Right renal pelvis (tissue), 4 donors: ENCODE measurements at regions not wholly inside any gene's neighbourhood (a gene's known extent, or its start where the extent isn't known, plus 50 kb on each side); places are given as distances from the start of the nearest gene placed in this dataset.
"Not testable (repeated sequence)": the region's sequence is repeated elsewhere in the genome, so short reads cannot be mapped to it uniquely, and the experiment has no call there.

Experiments used
- DNase-seq, 4 donors: peaks; one replicate each; pipeline ENCODE4 v3.0.0-alpha.2; 2013; ENCODE audit warnings: low read depth in 4 of 4, low spot score in 3 of 4, missing footprints in 1 of 4

DNA sequence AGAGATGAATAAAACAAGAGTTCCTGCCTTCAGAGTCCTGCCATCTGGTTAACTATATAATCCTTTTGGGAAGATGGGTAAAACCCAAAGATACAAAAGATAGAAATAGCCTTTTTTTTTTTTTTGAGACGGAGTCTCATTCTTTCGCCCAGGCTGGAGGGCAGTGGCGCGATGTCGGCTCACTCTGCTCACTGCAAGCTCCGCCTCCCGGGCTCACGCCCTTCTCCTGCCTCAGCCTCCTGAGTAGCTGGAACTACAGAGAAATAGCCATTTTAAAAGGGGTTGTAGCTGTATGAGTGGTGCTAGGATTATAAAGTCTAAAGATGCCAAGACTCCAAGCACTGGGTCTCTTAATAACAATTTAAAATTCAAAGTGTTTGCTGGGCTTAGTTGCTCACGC lies 97.2 kb downstream of the KDR start:
- no peak for DNase-seq

DNA sequence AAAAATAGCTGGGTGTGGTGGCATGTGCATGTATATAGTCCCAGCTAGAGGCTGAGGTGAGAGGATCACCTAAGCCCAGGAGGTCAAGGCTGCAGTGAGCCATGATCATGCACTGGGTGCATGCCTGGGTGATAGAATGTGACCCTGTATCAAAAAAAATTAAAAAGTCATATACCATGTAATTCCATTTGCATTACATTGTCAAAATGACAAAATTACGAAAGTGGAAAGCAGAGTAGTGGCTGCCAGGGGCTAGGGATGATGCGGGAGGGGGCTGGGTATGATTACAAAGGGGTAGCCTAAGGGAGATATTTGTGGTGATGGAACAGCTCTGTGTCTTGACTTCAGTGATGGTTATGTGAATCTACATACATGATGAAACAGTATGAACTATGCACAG lies 97.8 kb downstream of the KDR start:
- DNase-seq, result no peak

DNA sequence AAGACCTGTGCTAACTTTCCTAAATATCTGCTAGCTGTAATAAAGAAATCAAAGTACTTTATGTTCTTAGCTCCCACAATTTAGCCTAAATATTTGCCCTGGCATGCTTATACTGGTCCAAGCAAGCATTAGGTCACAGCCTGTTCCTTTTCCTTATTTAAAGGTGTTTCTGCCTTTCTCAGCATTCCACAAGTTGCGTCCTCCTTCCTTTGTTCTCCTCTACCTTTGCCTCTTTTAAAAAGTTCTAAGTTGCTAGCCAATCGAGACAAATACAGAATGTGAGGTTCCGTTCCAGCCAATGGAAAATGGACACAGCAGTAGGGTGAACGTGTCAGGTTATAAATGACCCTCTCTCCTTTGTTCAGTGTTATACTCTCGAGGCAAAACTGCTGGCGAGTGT lies 99.9 kb downstream of the KDR start:
- DNase-seq, result not testable (repeated sequence)

DNA sequence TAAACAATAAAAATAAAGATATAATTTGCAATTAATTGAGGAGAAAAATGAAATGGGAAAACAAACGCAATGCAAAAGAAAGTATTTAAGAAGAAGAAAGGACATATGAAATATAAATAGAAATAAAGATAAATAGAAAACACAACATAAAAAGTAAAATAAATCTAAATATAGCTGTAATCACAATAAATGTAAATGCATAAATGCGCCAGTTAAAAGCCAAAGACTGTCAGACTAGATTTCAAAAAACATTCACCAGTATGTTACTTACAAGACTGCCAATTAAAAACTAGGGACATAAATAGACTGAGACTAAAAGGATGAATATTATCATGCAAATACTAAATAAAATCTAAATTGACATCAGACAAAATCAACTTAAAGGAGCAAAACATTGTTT lies 102.4 kb downstream of the KDR start:
- no peak for DNase-seq

DNA sequence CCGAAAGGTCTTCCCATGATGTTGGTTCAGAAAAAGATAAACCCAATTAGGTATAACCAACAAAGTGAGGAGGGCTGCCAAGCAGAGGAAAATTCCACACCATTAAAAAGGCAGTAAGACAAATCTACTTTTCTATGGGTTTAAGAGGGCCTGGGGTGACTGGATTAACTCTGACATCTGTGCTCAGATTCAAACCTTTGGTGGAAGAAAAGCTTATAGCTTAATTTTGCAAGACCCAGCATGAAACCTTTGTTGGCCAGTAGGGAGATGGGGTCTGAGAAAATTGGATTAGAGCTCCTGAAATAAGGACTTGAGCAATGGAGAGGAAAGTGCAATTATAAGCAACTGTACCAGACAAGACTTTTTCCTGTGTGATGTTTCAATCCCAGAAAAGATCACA lies 104.2 kb downstream of the KDR start:
- DNase-seq, result no peak

DNA sequence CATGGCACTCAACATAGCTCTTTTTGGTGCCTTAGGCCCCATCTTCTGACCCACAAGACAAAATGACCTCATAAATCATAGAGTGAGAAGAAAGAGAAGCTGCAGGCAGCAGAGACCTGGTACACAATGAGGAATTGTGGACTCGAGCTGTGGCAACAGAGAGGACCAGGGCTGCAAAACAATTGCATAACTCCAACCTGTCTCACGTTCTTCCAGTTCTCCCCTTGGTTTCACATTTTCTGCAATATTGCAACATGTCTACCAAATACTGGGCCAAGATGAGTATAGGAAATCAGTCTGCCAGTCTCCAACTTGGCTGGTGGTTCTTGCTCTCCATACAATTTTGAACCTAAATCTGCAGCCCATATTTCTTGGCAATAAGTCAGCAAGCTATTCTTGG lies 105.3 kb downstream of the KDR start:
- no peak for DNase-seq

DNA sequence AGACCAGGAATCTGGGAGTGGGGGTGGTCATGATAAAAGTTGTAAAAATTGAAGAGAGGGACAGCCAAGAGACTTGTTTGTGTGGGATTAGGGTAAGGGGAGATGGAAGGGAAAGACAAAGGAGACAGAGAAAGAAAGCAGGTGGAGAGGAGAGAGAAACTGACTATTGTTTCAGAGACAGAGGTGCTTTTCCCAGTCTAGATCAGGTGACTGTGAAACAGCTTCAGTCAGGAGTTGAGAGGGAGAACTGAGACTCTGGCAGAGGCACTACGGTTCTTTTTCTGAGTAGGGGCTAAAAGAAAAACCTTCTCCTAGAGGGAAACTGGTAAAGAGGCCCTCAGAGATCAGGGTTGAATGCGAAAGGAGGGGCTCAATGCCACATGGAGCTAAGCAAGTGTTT lies 106.4 kb downstream of the KDR start:
- no peak for DNase-seq

DNA sequence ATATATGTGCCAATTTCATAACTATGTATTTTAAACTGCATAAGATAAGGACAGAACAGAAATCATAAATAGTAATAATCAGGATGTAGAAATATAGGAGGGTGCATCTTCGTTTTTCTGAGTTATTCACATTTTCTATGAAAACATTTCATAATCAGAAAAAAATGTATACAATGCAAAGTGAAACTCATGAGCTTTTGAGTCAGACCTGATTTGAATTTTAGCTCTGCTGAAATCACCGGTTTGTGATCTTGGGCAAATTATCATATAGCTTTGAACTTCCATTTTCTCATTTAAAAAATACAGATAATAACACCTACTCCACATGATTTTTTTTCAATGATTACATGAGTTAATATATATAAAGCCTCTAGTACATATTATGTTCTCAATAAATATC lies 106.9 kb downstream of the KDR start:
- DNase-seq, result no peak

DNA sequence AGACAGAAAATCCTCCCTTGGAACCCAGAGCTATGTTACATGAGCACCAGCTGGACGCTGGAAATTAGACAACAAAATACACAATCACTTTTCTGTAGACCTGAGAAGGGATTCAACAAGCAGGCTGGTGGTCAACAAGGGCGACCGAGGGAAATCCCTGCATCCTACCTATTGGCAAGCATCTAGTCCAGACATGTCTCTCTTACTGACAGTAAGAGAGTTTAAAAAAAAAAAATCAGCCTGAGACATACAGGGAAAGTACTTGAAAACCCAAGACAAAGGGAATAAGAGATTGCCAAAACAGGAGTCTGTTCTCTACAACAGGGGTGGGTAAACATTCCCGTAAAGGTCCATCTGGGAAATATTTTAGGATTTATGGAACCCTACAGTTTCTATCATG lies 108.0 kb downstream of the KDR start:
- DNase-seq, result no peak

DNA sequence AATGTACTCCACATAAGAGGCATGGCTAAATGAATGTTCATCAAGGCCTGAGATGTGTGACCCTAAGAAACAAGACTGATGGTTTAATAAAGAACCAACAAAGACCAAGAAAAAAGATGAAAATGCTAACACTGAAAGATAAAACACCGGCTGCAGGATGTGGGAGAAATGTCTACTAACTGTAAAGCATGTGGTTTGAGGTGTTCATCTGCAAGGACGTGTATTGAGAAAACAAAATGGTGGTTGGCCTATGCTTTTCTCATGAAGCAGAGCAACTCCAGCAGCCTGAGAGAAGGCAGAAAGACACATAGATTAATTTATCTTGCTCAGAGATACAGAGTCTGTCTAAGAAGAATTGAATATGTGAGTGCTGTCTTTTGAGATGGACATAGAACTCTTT lies 109.3 kb downstream of the KDR start:
- no peak for DNase-seq

DNA sequence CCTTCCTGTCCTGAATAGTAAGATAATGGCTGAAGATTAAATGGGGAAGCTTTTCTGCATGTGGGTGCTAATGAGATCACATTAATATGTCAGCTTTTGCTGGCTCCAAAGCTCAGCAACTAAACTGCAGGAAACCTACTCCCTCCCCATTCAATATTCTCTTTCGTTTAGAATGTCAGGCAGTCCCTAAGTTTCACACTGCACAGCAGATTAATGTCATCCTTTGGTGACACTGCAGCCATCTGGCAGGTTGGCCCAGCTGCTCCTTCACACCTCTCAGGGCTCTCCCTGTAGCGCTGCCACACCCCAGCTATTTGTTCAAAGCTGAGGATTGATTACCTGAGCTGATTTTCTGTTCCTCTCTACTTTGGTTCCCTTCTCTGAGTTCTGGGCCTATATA lies 110.5 kb downstream of the KDR start:
- DNase-seq, result no peak

DNA sequence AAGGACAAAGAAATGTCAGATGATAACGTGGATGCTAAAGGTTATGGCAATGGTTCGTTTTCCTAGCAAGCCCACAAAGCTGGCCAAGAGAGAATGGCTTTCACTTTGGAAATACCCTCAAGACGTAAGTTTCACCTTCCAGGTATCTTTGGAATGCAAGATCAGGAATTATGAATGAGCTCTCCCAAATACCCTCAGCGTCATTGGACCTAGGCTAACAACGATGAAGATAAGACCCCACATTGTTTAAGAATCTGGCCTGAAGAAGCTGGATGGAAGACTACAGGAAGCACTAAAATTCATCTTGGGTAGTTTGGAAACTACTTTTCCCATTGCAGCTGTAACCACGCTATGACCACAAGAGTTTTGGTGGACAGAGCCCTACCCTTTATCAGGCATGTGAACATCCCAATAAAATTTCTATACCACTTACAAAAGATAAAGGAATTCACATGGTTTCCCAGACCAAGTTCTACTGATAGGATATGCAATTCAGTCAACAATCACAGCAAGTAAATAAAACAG lies 111.9 kb downstream of the KDR start:
- DNase-seq, result no peak

DNA sequence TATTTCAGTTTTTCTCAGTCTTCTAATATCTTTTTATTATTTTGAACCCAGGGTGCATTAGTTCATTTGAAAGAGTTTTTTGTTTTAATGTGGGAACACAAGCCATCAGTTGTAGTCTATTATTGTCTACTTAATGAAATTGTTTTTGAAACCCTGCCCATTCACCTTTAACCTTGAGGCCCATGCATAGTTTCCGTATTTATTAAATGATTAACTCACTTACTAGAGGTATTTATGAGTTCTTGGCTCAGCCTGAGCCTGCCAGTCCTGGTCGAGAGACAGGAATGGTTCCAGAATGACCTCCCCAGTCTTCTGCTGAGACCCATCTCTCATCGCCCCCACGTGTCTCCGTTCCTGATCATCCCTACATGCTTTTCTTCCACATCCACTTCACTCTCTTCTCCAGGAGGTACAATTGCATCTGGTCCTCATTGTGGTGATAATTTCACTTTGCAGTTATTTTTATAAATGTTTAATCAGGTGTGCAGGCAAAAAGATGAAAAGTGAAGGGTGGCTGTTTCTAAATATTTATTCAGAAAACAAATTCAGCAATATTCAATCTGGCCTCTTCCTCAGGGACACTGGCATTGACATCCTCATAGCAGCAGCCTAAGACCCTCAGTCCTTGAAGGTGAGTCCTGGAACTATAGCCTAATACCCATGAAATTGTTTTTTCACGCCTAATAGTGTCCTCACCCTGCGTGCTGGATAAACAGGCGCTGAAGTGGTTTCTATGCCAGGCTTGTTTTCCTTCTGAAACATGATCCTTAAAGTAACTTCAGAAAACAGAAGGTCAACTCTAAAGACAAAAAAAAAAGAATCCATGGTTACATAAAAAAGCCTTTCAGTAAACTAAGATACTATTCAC lies 112.8 kb downstream of the KDR start:
- no peak for DNase-seq

DNA sequence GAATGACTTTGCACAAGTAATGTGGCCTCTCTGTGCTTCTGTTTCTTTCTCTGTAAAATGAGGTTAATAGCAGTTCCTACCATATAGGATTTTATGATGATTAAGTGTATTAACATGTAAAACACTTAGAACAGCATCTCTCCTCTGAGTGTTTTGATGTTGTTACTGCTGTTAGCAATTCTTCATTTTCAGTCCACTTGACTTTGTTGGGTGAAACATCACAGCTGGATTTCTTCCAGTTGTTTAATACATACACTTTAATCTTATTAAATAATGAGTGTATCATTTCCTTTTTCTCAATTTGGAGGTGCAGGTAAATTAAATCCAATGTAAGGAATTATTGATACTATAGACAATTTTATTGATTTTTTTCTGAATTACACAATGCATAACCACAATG lies 113.6 kb downstream of the KDR start:
- no peak for DNase-seq

DNA sequence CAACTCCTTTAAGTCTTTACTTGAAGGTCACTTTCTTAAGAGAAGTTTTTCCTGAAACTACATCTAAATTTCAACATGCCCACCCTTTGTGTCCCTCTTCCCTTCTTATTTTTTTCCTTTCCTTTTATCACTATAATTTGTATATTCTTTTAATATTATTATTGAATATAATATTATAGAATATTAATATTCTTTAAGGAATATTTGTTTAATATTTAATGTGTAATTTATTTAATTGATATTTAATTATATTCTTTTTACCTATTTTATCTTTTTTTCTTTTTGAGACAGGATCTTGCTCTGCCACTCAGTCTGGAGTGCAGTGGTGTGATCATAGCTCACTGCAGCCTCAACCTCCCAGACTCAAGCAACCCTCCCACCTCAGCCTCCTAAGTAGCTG lies 114.8 kb downstream of the KDR start:
- no peak for DNase-seq

DNA sequence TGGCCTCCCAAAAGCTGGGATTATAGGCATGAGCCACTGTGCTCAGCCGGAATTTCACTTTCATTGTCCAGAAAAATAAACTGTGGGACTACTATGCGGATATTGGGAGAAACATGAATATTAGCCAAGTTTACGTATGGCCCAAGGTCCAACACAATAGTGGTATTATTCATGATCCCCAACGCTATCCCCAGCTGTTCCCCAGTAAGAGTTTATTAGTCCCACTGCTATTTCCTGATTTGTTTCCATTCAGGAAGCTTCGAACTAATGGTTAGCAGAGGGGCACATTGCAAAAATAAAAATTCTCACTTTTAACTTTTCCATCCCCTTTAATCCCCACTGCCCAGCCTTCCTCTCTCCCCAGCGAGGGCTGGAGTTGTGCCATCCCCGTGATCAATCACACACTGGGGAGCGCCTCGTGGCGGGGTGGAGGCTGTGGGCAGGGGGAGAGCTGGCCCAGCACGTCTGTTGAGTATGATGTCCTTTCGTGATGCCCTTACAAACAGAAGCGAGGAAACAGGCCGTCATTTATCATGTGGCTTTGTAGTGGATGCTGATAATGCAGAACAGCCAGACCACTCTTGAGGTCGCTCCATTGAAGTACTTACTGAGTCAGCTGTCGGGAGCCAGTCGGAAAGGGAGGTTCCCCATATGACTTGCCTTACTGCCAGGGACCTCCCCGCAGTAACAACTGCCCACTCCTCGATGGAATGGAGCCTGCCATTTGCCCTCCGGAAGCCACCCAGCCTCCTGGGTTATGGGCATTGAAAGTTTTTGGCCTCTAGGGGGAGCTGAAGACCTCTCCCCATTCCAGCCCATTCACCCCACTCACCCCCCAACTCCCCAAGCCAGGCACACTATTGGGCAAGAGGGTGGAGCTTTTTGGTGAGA lies 117.0 kb downstream of the KDR start:
- DNase-seq, result no peak

DNA sequence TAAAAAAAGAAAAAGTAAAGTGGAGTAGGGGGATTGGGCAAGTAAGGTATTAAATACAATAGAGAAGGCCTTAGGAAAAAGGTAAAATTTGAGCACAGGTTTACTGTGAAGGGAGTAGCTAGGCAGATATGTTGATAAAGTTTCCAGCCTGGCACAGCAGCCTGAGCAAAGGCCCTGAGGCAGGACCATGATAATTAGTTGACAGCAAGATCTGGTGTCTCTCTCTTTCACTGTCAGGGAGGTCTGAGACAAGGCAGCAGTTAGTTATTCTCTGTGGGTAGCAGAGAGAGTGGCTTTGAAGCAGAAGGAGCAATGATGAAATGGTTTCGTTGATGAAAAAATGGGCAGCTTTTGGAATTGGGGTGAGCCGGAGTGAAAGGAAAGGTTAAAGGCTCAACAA lies 119.5 kb downstream of the KDR start:
- no peak for DNase-seq

DNA sequence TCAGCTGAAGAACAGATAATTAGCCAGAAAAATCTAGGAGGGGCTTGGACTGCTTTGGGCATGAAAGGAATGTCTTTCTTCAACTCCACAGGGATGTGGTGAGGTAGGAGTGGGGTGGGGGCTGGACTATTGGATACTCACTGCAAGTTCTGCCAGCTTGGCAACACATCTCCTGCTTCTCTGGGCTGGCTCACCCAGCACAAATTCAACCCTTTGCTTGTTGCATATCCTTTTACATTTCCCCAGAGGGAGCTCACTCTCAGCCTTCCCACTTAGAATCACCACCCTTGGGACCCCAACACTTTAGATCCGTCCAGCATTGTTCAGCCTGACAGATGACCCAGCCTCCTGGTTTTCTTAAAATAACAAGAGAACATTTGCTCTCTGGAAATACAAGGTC lies 120.6 kb downstream of the KDR start:
- DNase-seq, result no peak

DNA sequence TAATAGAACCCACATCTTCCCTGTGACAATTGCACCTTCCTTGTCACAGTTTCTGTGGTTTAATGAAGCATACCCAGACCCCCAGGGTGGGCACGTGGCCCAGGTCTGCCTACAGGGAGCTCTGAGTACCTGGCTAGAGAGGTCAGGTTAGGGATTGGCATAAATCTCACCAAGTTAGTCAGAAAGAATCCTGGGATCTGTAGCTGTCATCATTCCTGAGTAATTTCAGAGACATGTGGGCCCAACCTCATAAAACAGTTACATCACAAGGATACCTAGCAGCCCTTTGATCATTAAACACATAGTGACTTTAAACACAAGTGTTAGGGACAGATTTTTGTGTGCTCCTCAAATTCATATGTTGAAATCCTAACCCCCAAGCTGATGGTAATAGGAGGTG lies 123.0 kb downstream of the KDR start:
- no peak for DNase-seq

DNA sequence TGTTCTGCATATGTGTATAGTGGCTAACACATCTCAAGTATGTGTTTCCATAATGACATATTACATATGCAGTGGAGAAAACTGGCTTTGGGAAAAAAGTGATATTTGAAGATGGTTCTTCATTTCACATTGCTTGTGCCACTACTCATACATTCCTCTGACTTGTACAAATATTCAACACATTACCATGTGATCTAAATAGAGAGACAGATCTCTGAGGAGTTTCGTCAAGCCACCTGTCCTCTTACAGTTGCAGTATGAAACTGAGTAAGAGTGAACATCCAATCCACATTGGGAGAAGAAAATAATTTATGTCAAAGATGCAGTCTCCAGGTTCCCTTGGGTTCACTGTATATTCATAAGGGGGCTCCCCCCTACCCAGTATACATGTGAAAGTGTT lies 123.9 kb downstream of the KDR start:
- DNase-seq, result no peak

DNA sequence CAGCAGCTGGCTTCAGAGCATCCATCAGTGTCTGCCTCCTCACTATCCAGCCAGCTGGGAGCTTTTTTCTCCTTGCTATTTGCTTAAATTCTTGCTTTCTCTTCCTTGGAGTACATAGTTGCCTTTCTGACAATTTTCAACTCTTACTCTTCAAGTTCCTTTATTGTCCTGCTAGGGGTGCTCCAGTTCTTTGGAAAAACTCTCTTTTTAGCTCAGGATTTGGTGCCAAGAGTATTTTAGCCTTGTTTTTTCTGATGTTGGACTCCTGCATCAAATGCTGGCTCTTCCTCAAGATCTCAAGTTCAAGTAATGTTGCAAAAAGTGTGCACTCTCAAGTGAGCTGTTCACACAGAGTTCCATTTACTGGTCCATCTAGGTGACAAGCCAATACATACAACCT lies 126.4 kb downstream of the KDR start:
- no peak for DNase-seq
